IPS-18c (cell line): ENCODE measurements at regions not wholly inside any gene's neighbourhood (a gene's known extent, or its start where the extent isn't known, plus 50 kb on each side); places are given as distances from the start of the nearest gene placed in this dataset.
"Not testable (repeated sequence)": the region's sequence is repeated elsewhere in the genome, so short reads cannot be mapped to it uniquely, and the experiment has no call there.

ENCODE experiments used
- H3K4me3 ChIP-seq: 2 replicates; pipeline ENCODE4 v1.7.0; 2013; ENCODE audit warnings: low read depth, mild to moderate bottlenecking, low read length, moderate library complexity; ENCODE audit not compliant: insufficient read depth
- H3K9me3 ChIP-seq: one replicate; pipeline ENCODE4 v1.6.1; 2013; ENCODE audit warnings: mild to moderate bottlenecking, low read length, moderate library complexity; ENCODE audit not compliant: control insufficient read depth, insufficient read depth

- Histone ChIP-seq H3K4me3 (no peak overlapping the region), H3K9me3 (no peaks in the 10 kb centered on the region)
Measured at GRCh38 chr5:117769877-117770276, 1195.3 kb upstream of the SEMA6A start.

GRCh38 chr5:117763271-117763670 is 1188.6 kb upstream of the SEMA6A start:
- Histone ChIP-seq H3K9me3 (no peaks in the 10 kb centered on the region), H3K4me3 (no peak overlapping the region)

GRCh38 chr5:117761186-117761585 is 1186.6 kb upstream of the SEMA6A start:
- H3K9me3 ChIP-seq, result no peaks in the 10 kb centered on the region
- no peak overlapping the region for H3K4me3 ChIP-seq

- Histone ChIP-seq H3K4me3 (no peak overlapping the region), H3K9me3 (no peaks in the 10 kb centered on the region)
Measured at GRCh38 chr5:117759849-117760499, 1185.4 kb upstream of the SEMA6A start.

GRCh38 chr5:117752403-117752802 is 1177.8 kb upstream of the SEMA6A start:
- H3K4me3 ChIP-seq, result no peak overlapping the region
- no peaks in the 10 kb centered on the region for H3K9me3 ChIP-seq

GRCh38 chr5:117748336-117748735 is 1173.7 kb upstream of the SEMA6A start:
- H3K9me3 ChIP-seq, result no peaks in the 10 kb centered on the region
- no peak overlapping the region for H3K4me3 ChIP-seq

- Histone ChIP-seq H3K9me3 (no peaks in the 10 kb centered on the region), H3K4me3 (no peak overlapping the region)
Measured at GRCh38 chr5:117743337-117743736, 1168.7 kb upstream of the SEMA6A start.

- H3K9me3 ChIP-seq, result no peaks in the 10 kb centered on the region
- no peak overlapping the region for H3K4me3 ChIP-seq
Measured at GRCh38 chr5:117741655-117742206, 1167.1 kb upstream of the SEMA6A start.

- H3K9me3 ChIP-seq, result no peaks in the 10 kb centered on the region
- no peak overlapping the region for H3K4me3 ChIP-seq
Measured at GRCh38 chr5:117740268-117740667, 1165.6 kb upstream of the SEMA6A start.

GRCh38 chr5:117738571-117738970 is 1163.9 kb upstream of the SEMA6A start:
- H3K9me3 ChIP-seq, result no peaks in the 10 kb centered on the region
- no peak overlapping the region for H3K4me3 ChIP-seq

- Histone ChIP-seq H3K9me3 (no peaks in the 10 kb centered on the region), H3K4me3 (no peak overlapping the region)
Measured at GRCh38 chr5:117736698-117737097, 1162.1 kb upstream of the SEMA6A start.

GRCh38 chr5:117734056-117734455 is 1159.4 kb upstream of the SEMA6A start:
- Histone ChIP-seq H3K9me3 (no peaks in the 10 kb centered on the region), H3K4me3 (no peak overlapping the region)

GRCh38 chr5:117733051-117733450 is 1158.4 kb upstream of the SEMA6A start:
- H3K4me3 ChIP-seq, result no peak overlapping the region
- H3K9me3 ChIP-seq, result no peaks in the 10 kb centered on the region

GRCh38 chr5:117732264-117732663 is 1157.6 kb upstream of the SEMA6A start:
- Histone ChIP-seq H3K4me3 (no peak overlapping the region), H3K9me3 (no peaks in the 10 kb centered on the region)

GRCh38 chr5:117731446-117731845 is 1156.8 kb upstream of the SEMA6A start:
- H3K9me3 ChIP-seq, result no peaks in the 10 kb centered on the region
- no peak overlapping the region for H3K4me3 ChIP-seq

GRCh38 chr5:117720784-117721183 is 1146.2 kb upstream of the SEMA6A start:
- not testable (repeated sequence) for H3K4me3 ChIP-seq

GRCh38 chr5:117719413-117719812 is 1144.8 kb upstream of the SEMA6A start:
- peaks cover 3% of the 10 kb centered on the region for H3K9me3 ChIP-seq
- no peak overlapping the region for H3K4me3 ChIP-seq

More at GRCh38 chr5:117720784-117721183, 1146.2 kb upstream of the SEMA6A start:
- H3K9me3 ChIP-seq, result not testable (repeated sequence)

- H3K9me3 ChIP-seq, result peaks cover 6% of the 10 kb centered on the region
Measured at GRCh38 chr5:117713585-117714198, 1139.1 kb upstream of the SEMA6A start.

More at GRCh38 chr5:117713585-117714198, 1139.1 kb upstream of the SEMA6A start:
- H3K4me3 ChIP-seq, result no peak overlapping the region
